A673 (cell line): ENCODE measurements at regions not wholly inside any gene's neighbourhood (a gene's known extent, or its start where the extent isn't known, plus 50 kb on each side); places are given as distances from the start of the nearest gene placed in this dataset.

Experiments
- BruUV-seq: library from RNA; stranded (reverse); fragments of 400-500 nt; replicated peaks from 2 replicates; lab custom pipeline; 2021; lab: Mats Ljungman, UMichigan
- CTCF ChIA-PET: fragments of 300-600 bp; sonication (Branson Sonifier 250); formaldehyde crosslinking; loops from one replicate; lab custom pipeline; 2022; ENCODE audit warnings: antibody characterized with exemption; lab: Charles Lee
- POLR2A ChIA-PET: fragments of 300-600 bp; sonication (Branson Sonifier 250); formaldehyde crosslinking; loops from one replicate; lab custom pipeline; 2022; ENCODE audit warnings: antibody characterized with exemption; ENCODE audit not compliant: low non-redundant PET; lab: Charles Lee
- DNase-seq: peaks from one replicate; pipeline ENCODE4 v3.0.0-alpha.2; 2015; ENCODE audit warnings: low spot score
- H3K27ac ChIP-seq: fragments of 200-600 bp; sonication (generic); 2 replicates; pipeline ENCODE4 v1.5.1; 2016; ENCODE audit warnings: mixed run types, low read depth, mild to moderate bottlenecking, mixed read lengths, antibody characterized with exemption, low read length; ENCODE audit not compliant: poor library complexity, severe bottlenecking
- H3K27me3 ChIP-seq: fragments of 200-600 bp; sonication (generic); replicated peaks from 2 replicates; pipeline ENCODE4 v1.6.1; 2017; ENCODE audit warnings: mixed run types, low read depth, mild to moderate bottlenecking, mixed read lengths, antibody characterized with exemption, low read length; ENCODE audit not compliant: insufficient read depth, poor library complexity
- H3K36me3 ChIP-seq: fragments of 200-600 bp; sonication (generic); 2 replicates; pipeline ENCODE4 v1.6.1; 2016; ENCODE audit warnings: mixed run types, mild to moderate bottlenecking, mixed read lengths, antibody characterized with exemption, low read length; ENCODE audit not compliant: insufficient read depth, poor library complexity, severe bottlenecking
- H3K4me1 ChIP-seq: fragments of 200-600 bp; sonication (generic); 2 replicates; pipeline ENCODE4 v1.6.1; 2017; ENCODE audit warnings: mixed run types, mild to moderate bottlenecking, mixed read lengths, antibody characterized with exemption, low read length; ENCODE audit not compliant: insufficient read depth, poor library complexity, severe bottlenecking
- H3K4me3 ChIP-seq: fragments of 200-600 bp; sonication (generic); 2 replicates; pipeline ENCODE4 v1.5.1; 2016; ENCODE audit warnings: low read depth, mixed run types, mild to moderate bottlenecking, mixed read lengths, low read length; ENCODE audit not compliant: poor library complexity, severe bottlenecking
- H3K9me3 ChIP-seq: fragments of 200-600 bp; sonication (generic); 2 replicates; pipeline ENCODE4 v1.6.1; 2016; ENCODE audit warnings: mixed run types, low read depth, mild to moderate bottlenecking, mixed read lengths, antibody characterized with exemption, low read length; ENCODE audit not compliant: poor library complexity, severe bottlenecking
- CTCF ChIP-seq: fragments of 300-800, 200-600 bp; sonication (generic); conservative IDR thresholded peaks from 2 replicates; pipeline ENCODE4 v1.5.1; 2017; ENCODE audit warnings: low read depth, mild to moderate bottlenecking, antibody characterized with exemption, low read length, moderate library complexity, mixed read lengths
- EZH2 ChIP-seq: fragments of 200-600 bp; sonication (generic); IDR thresholded peaks from 2 replicates; pipeline ENCODE4 v1.6.1; 2017; ENCODE audit warnings: borderline replicate concordance, low read depth, mild to moderate bottlenecking, mixed read lengths, antibody characterized with exemption, low read length; ENCODE audit not compliant: poor library complexity, severe bottlenecking
- intact Hi-C: fragments of 100-400 bp; cut with micrococcal nuclease; formaldehyde crosslinking; loops from one replicate; pipeline ENCODE4 v1.10.0; 2022; ENCODE audit not compliant: unreplicated experiment

- TF ChIP-seq EZH2 = no peak
- TF ChIP-seq CTCF = no peak
- H3K36me3 ChIP-seq = no peaks in the 10 kb centered on the region
- no TSS peak for BruUV-seq
- ChIA-PET CTCF (no interaction called here), POLR2A (no interaction called here)
- no peaks in the 10 kb centered on the region for H3K4me1 ChIP-seq
- no peak overlapping the region for H3K27ac ChIP-seq
- intact Hi-C loops = no loop called here
- H3K27me3 ChIP-seq = no peaks in the 10 kb centered on the region
- DNase-seq = no peak
- no peaks in the 10 kb centered on the region for H3K9me3 ChIP-seq
- H3K4me3 ChIP-seq = no peak overlapping the region
These were observed 394.4 kb downstream of the PTPRU start for GRCh38 chr1:29630756-29631155.

GRCh38 chr1:29629814-29630516 is 393.6 kb downstream of the PTPRU start:
- no peak for DNase-seq
- ChIA-PET CTCF (no interaction called here), POLR2A (no interaction called here)
- Histone ChIP-seq H3K4me1 (no peaks in the 10 kb centered on the region), H3K27ac (no peak overlapping the region), H3K36me3 (no peaks in the 10 kb centered on the region), H3K9me3 (no peaks in the 10 kb centered on the region), H3K27me3 (no peaks in the 10 kb centered on the region), H3K4me3 (no peak overlapping the region)
- TF ChIP-seq EZH2 (no peak), CTCF (no peak)
- BruUV-seq = no TSS peak
- intact Hi-C loops = no loop called here

GRCh38 chr1:29629401-29629800 is 393.1 kb downstream of the PTPRU start:
- no peaks in the 10 kb centered on the region for H3K27me3 ChIP-seq
- DNase-seq = no peak
- TF ChIP-seq EZH2 = no peak
- TF ChIP-seq CTCF = no peak
- BruUV-seq = no TSS peak
- CTCF ChIA-PET = no interaction called here
- no peak overlapping the region for H3K27ac ChIP-seq
- H3K4me1 ChIP-seq = no peaks in the 10 kb centered on the region
- intact Hi-C loops = no loop called here
- H3K9me3 ChIP-seq = no peaks in the 10 kb centered on the region
- no peak overlapping the region for H3K4me3 ChIP-seq
- POLR2A ChIA-PET = no interaction called here
- no peaks in the 10 kb centered on the region for H3K36me3 ChIP-seq
